ENCODE measurements at regions not wholly inside any gene's neighbourhood (a gene's known extent, or its start where the extent isn't known, plus 50 kb on each side); places are given as distances from the start of the nearest gene placed in this dataset.

DNA sequence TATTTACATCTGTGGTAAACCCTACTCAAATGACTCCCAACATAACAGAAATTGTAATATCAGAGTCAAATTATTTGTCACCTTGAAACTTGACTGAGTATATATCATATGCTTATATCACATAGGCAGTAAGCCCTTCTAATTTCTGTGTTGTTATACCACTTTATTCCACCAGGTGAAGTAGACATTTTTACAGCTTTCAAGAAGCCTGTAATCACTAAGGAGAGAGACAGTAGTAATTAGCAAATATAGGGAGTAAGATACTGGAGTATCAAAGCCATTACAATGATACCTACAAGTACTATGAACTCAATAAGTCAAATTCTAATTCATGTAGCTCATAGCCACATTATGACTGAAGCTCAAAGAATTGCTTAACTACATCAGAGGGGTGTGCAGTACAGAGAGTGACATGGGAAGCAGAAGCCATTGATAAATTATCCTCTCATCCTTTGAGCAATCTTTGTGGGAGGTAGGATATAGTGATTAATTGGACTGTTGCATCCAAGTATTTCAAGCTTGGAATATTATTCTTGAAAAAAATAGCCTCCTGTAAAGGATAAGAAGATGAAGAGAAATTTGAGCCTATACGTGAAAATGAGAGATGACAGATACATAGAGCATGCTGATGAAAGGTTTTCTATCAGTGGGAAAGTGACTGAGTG lies 1005.9 kb downstream of the ZPLD1 start:
- no peak for DNase-seq (ENCODE audit: extremely low spot score)
- CTCF ChIA-PET, result interaction anchor here (0.5 kb wide), 1 partner anchor 438 kb away, joined by 3 read pairs; no protein-coding TSS in a partner anchor
- POLR2A ChIA-PET, result no interaction called here
- TF ChIP-seq FOXA1 (IDR thresholded peaks at IDR 0.05), result no peak
- no peak for TF ChIP-seq FOXK2 (IDR thresholded peaks at IDR 0.05)
- TF ChIP-seq SP1 (IDR thresholded peaks at IDR 0.05), result no peak

GRCh38 chr3:103446953-103447629 lies 1012.3 kb downstream of the ZPLD1 start:
- ChIA-PET CTCF (no interaction called here), POLR2A (no interaction called here)
- TF ChIP-seq LEF1 (IDR thresholded peaks at IDR 0.05; ENCODE audit: borderline replicate concordance), result no peak
- no peak for TF ChIP-seq CTBP1 (IDR thresholded peaks at IDR 0.05; ENCODE audit: borderline replicate concordance)
- TF ChIP-seq BHLHE40 (IDR thresholded peaks at IDR 0.05; ENCODE audit: borderline replicate concordance), result no peak
- no peak for TF ChIP-seq FOXK2 (IDR thresholded peaks at IDR 0.05)
- no peak for TF ChIP-seq HDGF (IDR thresholded peaks at IDR 0.05; ENCODE audit: borderline replicate concordance)
- TF ChIP-seq ZNF384 (IDR thresholded peaks at IDR 0.05), result no peak
- TF ChIP-seq SP1 (IDR thresholded peaks at IDR 0.05), result no peak
- no peak for TF ChIP-seq TARDBP (IDR thresholded peaks at IDR 0.05)
- no peak for TF ChIP-seq SUZ12 (IDR thresholded peaks at IDR 0.05)
- TF ChIP-seq NFRKB (IDR thresholded peaks at IDR 0.05), result no peak
- TF ChIP-seq, protein P1, sequence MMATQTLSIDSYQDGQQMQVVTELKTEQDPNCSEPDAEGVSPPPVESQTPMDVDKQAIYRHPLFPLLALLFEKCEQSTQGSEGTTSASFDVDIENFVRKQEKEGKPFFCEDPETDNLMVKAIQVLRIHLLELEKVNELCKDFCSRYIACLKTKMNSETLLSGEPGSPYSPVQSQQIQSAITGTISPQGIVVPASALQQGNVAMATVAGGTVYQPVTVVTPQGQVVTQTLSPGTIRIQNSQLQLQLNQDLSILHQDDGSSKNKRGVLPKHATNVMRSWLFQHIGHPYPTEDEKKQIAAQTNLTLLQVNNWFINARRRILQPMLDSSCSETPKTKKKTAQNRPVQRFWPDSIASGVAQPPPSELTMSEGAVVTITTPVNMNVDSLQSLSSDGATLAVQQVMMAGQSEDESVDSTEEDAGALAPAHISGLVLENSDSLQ (IDR thresholded peaks at IDR 0.05), result no peak
- TF ChIP-seq ELF4 (IDR thresholded peaks at IDR 0.05), result no peak
- no peak for DNase-seq (ENCODE audit: extremely low spot score)

DNA sequence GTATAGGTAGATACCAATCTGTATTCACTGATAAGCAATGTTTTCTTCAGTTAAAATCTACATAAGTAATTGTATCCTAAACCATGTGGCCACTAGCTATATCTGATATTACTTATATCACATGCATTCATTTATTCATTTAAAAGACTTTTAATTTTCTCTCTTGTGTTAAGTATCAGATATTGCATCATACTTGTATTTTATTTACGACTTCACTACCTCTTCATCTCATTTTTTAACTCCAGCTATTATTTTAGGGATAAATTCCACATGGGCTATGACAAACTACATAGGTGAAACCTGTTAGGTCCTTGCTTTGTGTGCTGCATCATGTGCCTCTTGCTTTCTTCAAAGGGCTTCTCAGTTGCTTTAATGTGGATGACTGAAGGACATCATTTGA lies 1018.3 kb downstream of the ZPLD1 start:
- ChIA-PET POLR2A (no interaction called here), CTCF (no interaction called here)
- DNase-seq (ENCODE audit: extremely low spot score), result no peak
- TF ChIP-seq FOXM1 (IDR thresholded peaks at IDR 0.05; ENCODE audit: borderline replicate concordance), result no peak
- TF ChIP-seq BHLHE40 (IDR thresholded peaks at IDR 0.05; ENCODE audit: borderline replicate concordance), result no peak
- TF ChIP-seq ZNF384 (IDR thresholded peaks at IDR 0.05), result no peak

DNA sequence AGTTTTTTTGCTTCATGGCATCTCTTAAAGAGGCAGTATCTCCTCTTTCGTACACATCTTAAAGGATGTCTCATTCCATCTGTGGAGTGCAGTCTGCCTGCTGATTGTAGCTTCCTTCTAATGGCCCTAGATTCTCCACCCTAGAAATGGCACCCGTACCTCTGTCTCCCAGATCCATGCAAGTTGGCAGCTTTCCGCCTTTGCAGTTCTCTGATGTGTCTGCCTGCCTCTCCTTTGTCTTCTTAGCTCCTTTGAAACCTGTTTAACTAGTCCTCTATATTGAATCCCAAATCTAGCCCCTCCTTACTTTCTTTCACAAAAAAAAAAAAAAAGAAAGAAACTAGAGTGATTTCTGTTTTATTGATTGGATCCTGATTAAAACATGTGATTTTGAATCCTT lies 1025.0 kb downstream of the ZPLD1 start:
- DNase-seq (ENCODE audit: extremely low spot score), result no peak
- POLR2A ChIA-PET, result no interaction called here
- no peak for TF ChIP-seq SUZ12 (IDR thresholded peaks at IDR 0.05)
- TF ChIP-seq, protein P1 (IDR thresholded peaks at IDR 0.05), result no peak
- TF ChIP-seq NFRKB (IDR thresholded peaks at IDR 0.05), result no peak
- no peak for TF ChIP-seq ZNF384 (IDR thresholded peaks at IDR 0.05)
- TF ChIP-seq ARNT (IDR thresholded peaks at IDR 0.05), result no peak
- no peak for TF ChIP-seq LEF1 (IDR thresholded peaks at IDR 0.05; ENCODE audit: borderline replicate concordance)
- TF ChIP-seq SP1 (IDR thresholded peaks at IDR 0.05), result no peak
- no peak for TF ChIP-seq HDGF (IDR thresholded peaks at IDR 0.05; ENCODE audit: borderline replicate concordance)
- TF ChIP-seq FOXK2 (IDR thresholded peaks at IDR 0.05), result no peak
- no peak for TF ChIP-seq ELF4 (IDR thresholded peaks at IDR 0.05)
- no peak for TF ChIP-seq BHLHE40 (IDR thresholded peaks at IDR 0.05; ENCODE audit: borderline replicate concordance)
- no peak for TF ChIP-seq L3MBTL2 (conservative IDR thresholded peaks at IDR 0.05)
- TF ChIP-seq TARDBP (IDR thresholded peaks at IDR 0.05), result no peak
- CTCF ChIA-PET, result no interaction called here

DNA sequence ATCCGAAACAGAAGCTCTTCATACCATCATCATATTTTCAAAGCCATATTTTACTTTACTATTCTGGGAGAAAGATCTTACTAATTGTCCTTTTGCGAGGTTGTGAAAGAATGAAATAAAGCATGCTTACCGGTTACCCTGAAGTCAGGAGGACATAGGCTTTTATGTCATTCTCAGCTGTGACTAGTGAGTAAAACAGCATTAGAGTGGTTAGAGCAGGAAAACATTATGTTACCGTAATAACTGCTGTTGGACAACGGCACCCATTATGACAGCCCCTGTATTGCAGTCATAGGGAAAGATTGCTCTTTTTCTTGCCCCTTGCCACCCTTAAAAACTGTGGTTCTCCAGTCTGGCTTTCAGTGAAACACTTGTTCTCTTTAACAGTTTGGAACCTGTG lies 1035.7 kb downstream of the ZPLD1 start:
- no peak for DNase-seq (ENCODE audit: extremely low spot score)
- ChIA-PET CTCF (no interaction called here), POLR2A (no interaction called here)
- TF ChIP-seq LEF1 (IDR thresholded peaks at IDR 0.05; ENCODE audit: borderline replicate concordance) (no peak), TARDBP (IDR thresholded peaks at IDR 0.05) (no peak), FOXA1 (IDR thresholded peaks at IDR 0.05) (no peak), L3MBTL2 (conservative IDR thresholded peaks at IDR 0.05) (no peak), FOXM1 (IDR thresholded peaks at IDR 0.05; ENCODE audit: borderline replicate concordance) (no peak), HDGF (IDR thresholded peaks at IDR 0.05; ENCODE audit: borderline replicate concordance) (no peak), NFRKB (IDR thresholded peaks at IDR 0.05) (no peak), ZNF384 (IDR thresholded peaks at IDR 0.05) (no peak), FOXK2 (IDR thresholded peaks at IDR 0.05) (no peak), ARNT (IDR thresholded peaks at IDR 0.05) (no peak), ELF4 (IDR thresholded peaks at IDR 0.05) (no peak), SUZ12 (IDR thresholded peaks at IDR 0.05) (no peak), BHLHE40 (IDR thresholded peaks at IDR 0.05; ENCODE audit: borderline replicate concordance) (no peak), CTBP1 (IDR thresholded peaks at IDR 0.05; ENCODE audit: borderline replicate concordance) (no peak), SP1 (IDR thresholded peaks at IDR 0.05) (no peak)
- TF ChIP-seq, protein P1 (IDR thresholded peaks at IDR 0.05), result no peak

DNA sequence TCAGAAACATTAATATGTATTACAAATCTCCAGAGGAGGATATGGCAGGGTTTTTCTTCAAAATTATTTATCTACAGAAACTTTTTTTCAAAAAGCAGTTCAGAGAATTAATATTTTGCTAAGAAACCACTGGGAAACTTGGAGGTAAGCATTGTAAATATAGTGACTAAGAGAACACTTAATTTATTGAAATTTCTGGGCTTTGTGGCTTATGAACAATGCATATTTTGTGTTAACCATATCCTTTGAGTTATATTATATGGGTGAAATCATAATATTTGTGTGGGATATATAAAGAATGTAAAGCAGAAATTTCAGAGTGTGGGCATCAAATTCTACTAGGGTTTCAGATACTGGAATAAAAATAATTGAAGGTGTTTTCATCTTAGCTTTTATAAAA lies 1059.2 kb downstream of the ZPLD1 start:
- CTCF ChIA-PET, result no interaction called here
- no peak for DNase-seq (ENCODE audit: extremely low spot score)
- TF ChIP-seq CTBP1 (IDR thresholded peaks at IDR 0.05; ENCODE audit: borderline replicate concordance) (no peak), FOXK2 (IDR thresholded peaks at IDR 0.05) (no peak), BHLHE40 (IDR thresholded peaks at IDR 0.05; ENCODE audit: borderline replicate concordance) (no peak), FOXM1 (IDR thresholded peaks at IDR 0.05; ENCODE audit: borderline replicate concordance) (no peak), L3MBTL2 (conservative IDR thresholded peaks at IDR 0.05) (no peak), ARNT (IDR thresholded peaks at IDR 0.05) (no peak), FOXA1 (IDR thresholded peaks at IDR 0.05) (no peak), NFRKB (IDR thresholded peaks at IDR 0.05) (no peak), HDGF (IDR thresholded peaks at IDR 0.05; ENCODE audit: borderline replicate concordance) (no peak), ZNF384 (IDR thresholded peaks at IDR 0.05) (no peak), LEF1 (IDR thresholded peaks at IDR 0.05; ENCODE audit: borderline replicate concordance) (no peak), SP1 (IDR thresholded peaks at IDR 0.05) (no peak), SUZ12 (IDR thresholded peaks at IDR 0.05) (no peak)
- TF ChIP-seq, protein P1 (IDR thresholded peaks at IDR 0.05), result no peak
- POLR2A ChIA-PET, result no interaction called here

Measured in HEK293T (cell line).